OCI-LY7 (cell line): ENCODE measurements at regions not wholly inside any gene's neighbourhood (a gene's known extent, or its start where the extent isn't known, plus 50 kb on each side); places are given as distances from the start of the nearest gene placed in this dataset.

ENCODE experiments used
- BruUV-seq: library from RNA; stranded (reverse); fragments of 400-500 nt; replicated peaks from 2 replicates; lab custom pipeline; 2021; lab: Mats Ljungman, UMichigan
- CTCF ChIA-PET: fragments of 300-600 bp; sonication (Branson Sonifier 250); formaldehyde crosslinking; loops from one replicate; lab custom pipeline; 2022; ENCODE audit warnings: antibody characterized with exemption; ENCODE audit not compliant: unreplicated experiment; lab: Charles Lee
- POLR2A ChIA-PET: fragments of 300-600 bp; sonication (Branson Sonifier 250); formaldehyde crosslinking; loops from one replicate; lab custom pipeline; 2022; ENCODE audit warnings: antibody characterized with exemption; lab: Charles Lee
- DNase-seq: peaks from one replicate; pipeline ENCODE4 v3.0.0-alpha.2; 2015; ENCODE audit warnings: low spot score
- H2AFZ ChIP-seq: fragments of 200-600 bp; sonication (generic), shearing (Covaris generic); 2 replicates; pipeline ENCODE4 v1.6.1; 2014; ENCODE audit warnings: mild to moderate bottlenecking, antibody characterized with exemption, low read length, moderate library complexity
- H3K27ac ChIP-seq: fragments of 200-600 bp; sonication (generic); 2 replicates; pipeline ENCODE4 v1.5.1; 2014; ENCODE audit warnings: mixed run types, low read depth, mild to moderate bottlenecking, moderate library complexity, low read length, inconsistent platforms; ENCODE audit not compliant: poor library complexity, severe bottlenecking
- H3K36me3 ChIP-seq: fragments of 200-600 bp; sonication (generic); 2 replicates; pipeline ENCODE4 v1.6.1; 2014; ENCODE audit warnings: mild to moderate bottlenecking, antibody characterized with exemption, low read length, moderate library complexity, mixed read lengths; ENCODE audit not compliant: insufficient read depth
- H3K4me1 ChIP-seq: fragments of 200-600 bp; sonication (generic); 2 replicates; pipeline ENCODE4 v1.5.1; 2014; ENCODE audit warnings: mild to moderate bottlenecking, low read length; ENCODE audit not compliant: insufficient read depth, poor library complexity, severe bottlenecking
- H3K4me2 ChIP-seq: fragments of 200-600 bp; sonication (generic); 2 replicates; pipeline ENCODE4 v1.6.1; 2014; ENCODE audit warnings: mild to moderate bottlenecking, low read length
- H3K4me3 ChIP-seq: fragments of 200-600 bp; sonication (generic); 2 replicates; pipeline ENCODE4 v1.5.1; 2014; ENCODE audit warnings: mild to moderate bottlenecking, low read depth, low read length; ENCODE audit not compliant: poor library complexity, severe bottlenecking
- H3K79me2 ChIP-seq: fragments of 200-600 bp; sonication (generic); 2 replicates; pipeline ENCODE4 v1.6.1; 2016; ENCODE audit warnings: low read depth, mild to moderate bottlenecking, low read length, moderate library complexity, mixed read lengths; ENCODE audit not compliant: insufficient read depth
- H3K9me2 ChIP-seq: fragments of 200-600 bp; sonication (generic); 2 replicates; pipeline ENCODE4 v1.6.1; 2016; ENCODE audit warnings: mild to moderate bottlenecking, low read length, mixed read lengths; ENCODE audit not compliant: insufficient read depth
- H3K9me3 ChIP-seq: fragments of 200-600 bp; sonication (generic); 2 replicates; pipeline ENCODE4 v1.6.1; 2014; ENCODE audit warnings: mild to moderate bottlenecking, mixed run types, low read length, mixed read lengths
- H4K20me1 ChIP-seq: fragments of 200-600 bp; sonication (generic); 2 replicates; pipeline ENCODE4 v1.6.1; 2014; ENCODE audit warnings: mild to moderate bottlenecking, antibody characterized with exemption, low read length, moderate library complexity, mixed read lengths; ENCODE audit not compliant: insufficient read depth
- CTCF ChIP-seq: fragments of 200-600 bp; sonication (generic); conservative IDR thresholded peaks from 2 replicates; pipeline ENCODE4 v1.5.1; 2014; ENCODE audit warnings: mild to moderate bottlenecking, antibody characterized with exemption, low read length, moderate library complexity, mixed read lengths
- EZH2phosphoT487 ChIP-seq: fragments of 200-600 bp; sonication (generic); IDR thresholded peaks from 2 replicates; pipeline ENCODE4 v1.6.1; 2018; ENCODE audit warnings: low read depth, borderline replicate concordance, mild to moderate bottlenecking, mixed run types, antibody characterized with exemption, low read length, moderate library complexity, mixed read lengths
- intact Hi-C: fragments of 100-400 bp; cut with micrococcal nuclease; formaldehyde crosslinking; loops from one replicate; pipeline ENCODE4 v1.10.0; 2022; ENCODE audit not compliant: unreplicated experiment

- Histone ChIP-seq H4K20me1 (no peaks in the 10 kb centered on the region), H3K9me3 (no peaks in the 10 kb centered on the region), H3K27ac (no peak overlapping the region), H3K79me2 (no peaks in the 10 kb centered on the region), H3K9me2 (no peaks in the 10 kb centered on the region), H3K4me3 (no peak overlapping the region), H3K36me3 (no peaks in the 10 kb centered on the region), H3K4me2 (no peak overlapping the region), H3K4me1 (no peaks in the 10 kb centered on the region), H2AFZ (no peak overlapping the region)
- CTCF ChIA-PET = no interaction called here
- POLR2A ChIA-PET = no interaction called here
- no TSS peak for BruUV-seq
- no peak for DNase-seq
- no peak for TF ChIP-seq EZH2phosphoT487
- no peak for TF ChIP-seq CTCF
- intact Hi-C loops = no loop called here
Observed at GRCh38 chr3:143901105-143901504, 52.8 kb upstream of the SLC9A9 start.

GRCh38 chr3:143902210-143902609, 53.9 kb upstream of the SLC9A9 start:
- Histone ChIP-seq H3K9me2 (no peaks in the 10 kb centered on the region), H2AFZ (no peak overlapping the region), H4K20me1 (no peaks in the 10 kb centered on the region), H3K27ac (no peak overlapping the region), H3K79me2 (no peaks in the 10 kb centered on the region), H3K9me3 (no peaks in the 10 kb centered on the region), H3K36me3 (no peaks in the 10 kb centered on the region), H3K4me2 (no peak overlapping the region), H3K4me3 (no peak overlapping the region), H3K4me1 (no peaks in the 10 kb centered on the region)
- ChIA-PET CTCF (no interaction called here), POLR2A (interaction anchor here (0.5 to 0.8 kb wide), 3 partner anchors 17 to 101 kb away, joined by 3 read pairs; partner anchors contain the start of gene DIPK2A)
- no TSS peak for BruUV-seq
- TF ChIP-seq EZH2phosphoT487 (no peak), CTCF (no peak)
- DNase-seq = no peak
- intact Hi-C loops = no loop called here

- ChIA-PET POLR2A (interaction anchor here (0.6 kb wide), 1 partner anchor 138 kb away, joined by 3 read pairs; no protein-coding TSS in a partner anchor), CTCF (no interaction called here)
- Histone ChIP-seq H4K20me1 (no peaks in the 10 kb centered on the region), H3K27ac (no peak overlapping the region), H3K4me2 (no peak overlapping the region), H3K9me2 (no peaks in the 10 kb centered on the region), H3K9me3 (no peaks in the 10 kb centered on the region), H2AFZ (no peak overlapping the region), H3K79me2 (no peaks in the 10 kb centered on the region), H3K4me3 (no peak overlapping the region), H3K36me3 (no peaks in the 10 kb centered on the region), H3K4me1 (no peaks in the 10 kb centered on the region)
- intact Hi-C loops = no loop called here
- no TSS peak for BruUV-seq
- DNase-seq = no peak
- TF ChIP-seq EZH2phosphoT487 = no peak
- TF ChIP-seq CTCF = no peak
Observed at GRCh38 chr3:143910756-143911155, 60.9 kb upstream of the DIPK2A start.
